Right renal cortex interstitium (tissue), 3 donors: ENCODE measurements at regions not wholly inside any gene's neighbourhood (a gene's known extent, or its start where the extent isn't known, plus 50 kb on each side); places are given as distances from the start of the nearest gene placed in this dataset.

Experiments
- DNase-seq, 3 donors: peaks; one replicate each; pipeline ENCODE4 v3.0.0-alpha.2; 2013; ENCODE audit warnings: low read depth in 3 of 3, low spot score in 2 of 3

- no peak for DNase-seq
Measured at GRCh38 chr10:78865931-78866717, 202.6 kb upstream of the ZMIZ1 start.

GRCh38 chr10:78866731-78867554 is 201.8 kb upstream of the ZMIZ1 start:
- DNase-seq = no peak

GRCh38 chr10:78867555-78867939 is 201.2 kb upstream of the ZMIZ1 start:
- no peak for DNase-seq

- no peak for DNase-seq
Measured at GRCh38 chr10:78868048-78868447, 200.7 kb upstream of the ZMIZ1 start.

GRCh38 chr10:78868456-78868855 is 200.3 kb upstream of the ZMIZ1 start:
- no peak for DNase-seq

- no peak for DNase-seq
Measured at GRCh38 chr10:78868861-78869260, 199.9 kb upstream of the ZMIZ1 start.

GRCh38 chr10:78869508-78870454 is 199.0 kb upstream of the ZMIZ1 start:
- no peak for DNase-seq

- DNase-seq = no peak
Measured at GRCh38 chr10:78870458-78870857, 198.3 kb upstream of the ZMIZ1 start.

GRCh38 chr10:78871796-78872195 is 197.0 kb upstream of the ZMIZ1 start:
- DNase-seq = no peak

- no peak for DNase-seq
Measured at GRCh38 chr10:78873413-78873812, 195.4 kb upstream of the ZMIZ1 start.

GRCh38 chr10:78875331-78875877 is 193.4 kb upstream of the ZMIZ1 start:
- no peak for DNase-seq

GRCh38 chr10:78875932-78876331 is 192.8 kb upstream of the ZMIZ1 start:
- DNase-seq = no peak

- no peak for DNase-seq
Measured at GRCh38 chr10:78876449-78876848, 192.3 kb upstream of the ZMIZ1 start.

GRCh38 chr10:78879621-78880020 is 189.1 kb upstream of the ZMIZ1 start:
- DNase-seq = no peak

GRCh38 chr10:78886129-78886528 is 182.6 kb upstream of the ZMIZ1 start:
- DNase-seq = no peak

- DNase-seq = no peak
Measured at GRCh38 chr10:78889536-78890063, 179.2 kb upstream of the ZMIZ1 start.

GRCh38 chr10:78890506-78890905 is 178.3 kb upstream of the ZMIZ1 start:
- no peak for DNase-seq

- no peak for DNase-seq
Measured at GRCh38 chr10:78891741-78892140, 177.0 kb upstream of the ZMIZ1 start.

GRCh38 chr10:78892338-78893176 is 176.2 kb upstream of the ZMIZ1 start:
- DNase-seq = no peak
